HepG2 (cell line): ENCODE measurements at regions not wholly inside any gene's neighbourhood (a gene's known extent, or its start where the extent isn't known, plus 50 kb on each side); places are given as distances from the start of the nearest gene placed in this dataset.

Experiments used
- ATAC-seq: fragments of 200-7000 bp; cut with Tn5 transposase; 3 replicates; pipeline ENCODE4 v1.9.1; 2020; ENCODE audit warnings: mild to moderate bottlenecking, moderate library complexity
- BruUV-seq: library from RNA; stranded (reverse); fragments of 400-500 nt; replicated peaks from 2 replicates; lab custom pipeline; 2021; lab: Mats Ljungman, UMichigan
- CTCF ChIA-PET: fragments of 300-600 bp; formaldehyde crosslinking; extraction: SDS; loops from one replicate; lab custom pipeline; 2021; ENCODE audit warnings: low total read pairs, inconsistent platforms, low intra/inter-chr PET ratio; lab: Yijun Ruan, JAX
- POLR2A ChIA-PET: fragments of 350-600 bp; sonication (Branson Sonifier 250); formaldehyde crosslinking; loops from one replicate; lab custom pipeline; 2020; ENCODE audit warnings: antibody characterized with exemption, inconsistent platforms; lab: Yijun Ruan, JAX
- DNase-seq: peaks from one replicate; pipeline ENCODE4 v3.0.0-alpha.2; 2015; ENCODE audit warnings: low spot score
- FAIRE-seq: peaks from 3 replicates; lab custom pipeline; 2011; peaks lifted over from hg19 to GRCh38; lab: Jason Lieb, UNC
- H2AFZ ChIP-seq: one replicate; pipeline ENCODE4 v1.6.1; 2011; ENCODE audit warnings: low read length, inconsistent platforms
- H3K27ac ChIP-seq: fragments of 300-600 bp; 3 replicates; pipeline ENCODE4 v1.8.0; 2011; ENCODE audit warnings: mixed run types, mild to moderate bottlenecking, mixed read lengths, low read length, inconsistent platforms; ENCODE audit not compliant: insufficient read depth; ENCODE audit errors: extremely low read length
- H3K27me3 ChIP-seq, 2 experiments: fragments of 200-600 bp in 1 of 2; 2 replicates in 1 of 2; 3 replicates in 1 of 2; pipeline versions ENCODE4 v1.6.0 to v1.8.0; 2011; ENCODE audit warnings: low read length in 2 of 2, mild to moderate bottlenecking in 2 of 2, moderate library complexity in 2 of 2, inconsistent platforms in 1 of 2; ENCODE audit not compliant: insufficient read depth in 2 of 2, control insufficient read depth in 1 of 2
- H3K36me3 ChIP-seq, 2 experiments: fragments of 200-600 bp in 1 of 2; replicated peaks in 1 of 2; 2 replicates in 1 of 2; 3 replicates in 1 of 2; pipeline versions ENCODE4 v1.5.1 to v1.8.0; 2011; ENCODE audit warnings: low read length in 2 of 2, inconsistent platforms in 1 of 2; ENCODE audit not compliant: insufficient read depth in 2 of 2, control insufficient read depth in 1 of 2
- H3K4me1 ChIP-seq: 2 replicates; pipeline ENCODE4 v1.5.1; 2012; ENCODE audit warnings: low read length, inconsistent platforms; ENCODE audit not compliant: insufficient read depth
- H3K4me2 ChIP-seq: 2 replicates; pipeline ENCODE4 v1.6.0; 2011; ENCODE audit warnings: low read depth, low read length, inconsistent platforms
- H3K4me3 ChIP-seq, 3 experiments: fragments of 200-600 bp in 1 of 3; sonication (generic), shearing (Covaris generic) in 1 of 3; replicated peaks in 1 of 3; 2 replicates each; pipeline ENCODE4 v1.5.1; 2011 to 2016; ENCODE audit warnings: low read length in 3 of 3, inconsistent platforms in 2 of 3, low read depth in 2 of 3, mild to moderate bottlenecking in 2 of 3, control low read depth in 1 of 3, mixed read lengths in 1 of 3; ENCODE audit not compliant: insufficient read depth in 1 of 3
- H3K79me2 ChIP-seq: one replicate; pipeline ENCODE4 v1.6.1; 2011; ENCODE audit warnings: low read length, inconsistent platforms; ENCODE audit not compliant: insufficient read depth
- H3K9ac ChIP-seq: 2 replicates; pipeline ENCODE4 v1.6.0; 2011; ENCODE audit warnings: mild to moderate bottlenecking, low read depth, low read length, inconsistent platforms; ENCODE audit not compliant: insufficient read depth
- H3K9me3 ChIP-seq: 2 replicates; pipeline ENCODE4 v1.5.1; 2012; ENCODE audit warnings: mild to moderate bottlenecking, low read length
- H4K20me1 ChIP-seq: 2 replicates; pipeline ENCODE4 v1.6.0; 2011; ENCODE audit warnings: inconsistent platforms, mild to moderate bottlenecking, low read length, moderate library complexity; ENCODE audit not compliant: insufficient read depth
- SRF ChIP-seq: IDR thresholded peaks from 2 replicates; pipeline ENCODE4 v1.6.1; 2011; ENCODE audit warnings: mild to moderate bottlenecking, low read depth, low read length, moderate library complexity
- YY1 ChIP-seq: IDR thresholded peaks from 2 replicates; pipeline ENCODE4 v1.6.1; 2011; ENCODE audit warnings: low read length, low read depth, moderate library complexity, mild to moderate bottlenecking; ENCODE audit not compliant: insufficient read depth, insufficient replicate concordance
- ZBTB21 ChIP-seq: sonication (generic); formaldehyde crosslinking; IDR thresholded peaks from 2 replicates; pipeline ENCODE4 v1.4.0; 2020; ENCODE audit warnings: missing genetic modification reagents
- ZNF3 ChIP-seq: IDR thresholded peaks from 2 replicates; pipeline ENCODE4 v1.7.0; 2017; ENCODE audit warnings: inconsistent platforms
- ZNF317 ChIP-seq: sonication (generic); formaldehyde crosslinking; IDR thresholded peaks from 2 replicates; pipeline ENCODE4 v1.5.0; 2020; ENCODE audit warnings: mild to moderate bottlenecking, missing genetic modification reagents
- ZNF501 ChIP-seq: sonication (generic); formaldehyde crosslinking; IDR thresholded peaks from 2 replicates; pipeline ENCODE4 v1.5.1; 2020; ENCODE audit warnings: mild to moderate bottlenecking, moderate library complexity, missing genetic modification reagents
- ZSCAN21 ChIP-seq: sonication (generic); formaldehyde crosslinking; IDR thresholded peaks from 2 replicates; pipeline ENCODE4 v1.8.0; 2022; ENCODE audit warnings: mild to moderate bottlenecking, missing genetic modification reagents, moderate library complexity, borderline replicate concordance
- ZSCAN9 ChIP-seq: IDR thresholded peaks from 2 replicates; pipeline ENCODE4 v1.6.1; 2016; ENCODE audit warnings: borderline replicate concordance
- WGBS: methylation state at CpG from one replicate; pipeline ENCODE4 v1.1.6; 2017; ENCODE audit warnings: low lambda C conversion rate; 5-methylcytosine and 5-hydroxymethylcytosine counted together
- in situ Hi-C: cut with HindIII; loops from 2 replicates; pipeline ENCODE4 v1.10.0; 2017; ENCODE audit warnings: low pct_unique_long_range_greater_than_20kb; ENCODE audit not compliant: extremely low pct_ligation_motif_present
- intact Hi-C: fragments of 100-400 bp; cut with micrococcal nuclease; formaldehyde crosslinking; loops from one replicate; pipeline ENCODE4 v1.10.0; 2022; ENCODE audit not compliant: unreplicated experiment
- TF ChIP-seq, protein P1 (sequence below): IDR thresholded peaks from 2 replicates; pipeline ENCODE4 v1.6.1; 2012; ENCODE audit warnings: inconsistent platforms
- TF ChIP-seq, protein P2 (sequence below): sonication (generic); formaldehyde crosslinking; IDR thresholded peaks from 2 replicates; pipeline ENCODE4 v1.4.0; 2020; ENCODE audit warnings: missing genetic modification reagents, borderline replicate concordance
- TF ChIP-seq, protein P3 (sequence below): sonication (generic); formaldehyde crosslinking; IDR thresholded peaks from 2 replicates; pipeline ENCODE4 v1.9.0; 2021; ENCODE audit warnings: missing genetic modification reagents, borderline replicate concordance

DNA sequence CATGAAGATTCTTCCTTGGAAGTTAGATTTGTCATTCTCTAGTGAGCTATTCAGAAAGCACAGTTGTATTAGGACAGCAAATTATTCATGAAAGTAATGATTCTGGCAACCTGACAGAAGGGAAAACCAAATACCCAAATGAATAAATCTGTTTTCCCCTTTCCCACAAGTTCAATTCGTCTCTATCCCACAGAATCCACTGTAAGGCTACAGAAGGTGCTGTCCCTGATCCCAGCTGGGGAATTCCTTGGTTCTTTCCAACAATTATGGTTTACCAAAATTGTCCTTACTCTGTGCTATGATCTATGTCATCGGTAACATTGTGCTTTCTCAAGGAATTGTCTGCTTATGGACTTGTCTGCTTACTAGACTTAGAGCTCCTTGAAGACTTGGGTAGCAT is 104.2 kb downstream of the FASLG start:
- no peaks in the 10 kb centered on the region for H3K4me1 ChIP-seq
- BruUV-seq: no TSS peak
- WGBS: 7% methylated on average over 2 of the region's 2 CpGs
- no peak overlapping the region for H3K9ac ChIP-seq
- no peak for DNase-seq
- H3K36me3 ChIP-seq: no peaks in the 10 kb centered on the region
- H2AFZ ChIP-seq: no peak overlapping the region
- CTCF ChIA-PET: no interaction called here
- intact Hi-C loops: no loop called here
- TF ChIP-seq, protein P1, sequence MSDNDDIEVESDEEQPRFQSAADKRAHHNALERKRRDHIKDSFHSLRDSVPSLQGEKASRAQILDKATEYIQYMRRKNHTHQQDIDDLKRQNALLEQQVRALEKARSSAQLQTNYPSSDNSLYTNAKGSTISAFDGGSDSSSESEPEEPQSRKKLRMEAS: no peak
- TF ChIP-seq, all 625 proteins: peak for 0
- FAIRE-seq (no peak), ATAC-seq (no peak)
- POLR2A ChIA-PET: no interaction called here
- Histone ChIP-seq H3K4me2 (no peak overlapping the region), H3K9me3 (no peaks in the 10 kb centered on the region), H4K20me1 (no peaks in the 10 kb centered on the region), H3K27ac (no peak overlapping the region), H3K4me3 (no peak overlapping the region), H3K27me3 (0 out of 5 replicates have a peak, but pooled peaks cover 0 to 3% of the 10 kb centered on the region in 2 experiments), H3K79me2 (no peaks in the 10 kb centered on the region)
- in situ Hi-C loops: no loop called here

DNA sequence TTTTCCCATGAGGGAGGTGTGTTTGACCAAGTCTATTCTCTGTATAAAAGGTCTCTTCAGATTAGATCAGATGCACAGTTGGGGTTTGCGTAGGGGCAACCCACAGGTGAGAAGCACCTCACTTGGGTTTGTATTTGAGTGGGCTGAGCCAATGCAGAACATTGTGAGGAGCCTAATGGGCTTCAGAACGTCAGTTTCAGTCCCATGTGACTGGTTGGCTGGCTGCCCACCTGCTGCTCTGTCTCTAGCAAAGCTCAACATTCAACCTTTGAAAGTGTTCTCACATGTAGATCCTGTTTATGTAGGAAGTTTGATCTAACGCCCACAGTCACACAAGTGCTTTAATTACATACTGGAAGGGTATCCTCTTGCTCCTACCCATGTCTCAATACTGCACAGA is 105.5 kb downstream of the FASLG start:
- FAIRE-seq (no peak), ATAC-seq (no peak), DNase-seq (no peak)
- Histone ChIP-seq H3K4me3 (no peak overlapping the region), H3K27me3 (no peaks in the 10 kb centered on the region), H2AFZ (no peak overlapping the region), H3K79me2 (no peaks in the 10 kb centered on the region), H4K20me1 (no peaks in the 10 kb centered on the region), H3K36me3 (no peaks in the 10 kb centered on the region), H3K27ac (no peak overlapping the region), H3K9me3 (no peaks in the 10 kb centered on the region), H3K4me2 (no peak overlapping the region), H3K9ac (no peak overlapping the region), H3K4me1 (no peaks in the 10 kb centered on the region)
- ChIA-PET CTCF (no interaction called here), POLR2A (no interaction called here)
- intact Hi-C loops (no loop called here), in situ Hi-C loops (no loop called here)
- WGBS: 10% methylated on average over 3 of the region's 3 CpGs
- no TSS peak for BruUV-seq
- TF ChIP-seq ZNF501 (CRISPR knock-in tag) (no peak), YY1 (no peak), SRF (no peak), ZSCAN21 (CRISPR knock-in tag) (no peak), ZBTB21 (no peak), ZNF3 (CRISPR knock-in tag) (no peak), ZSCAN9 (CRISPR knock-in tag) (no peak), ZNF317 (no peak)
- TF ChIP-seq, protein P2, sequence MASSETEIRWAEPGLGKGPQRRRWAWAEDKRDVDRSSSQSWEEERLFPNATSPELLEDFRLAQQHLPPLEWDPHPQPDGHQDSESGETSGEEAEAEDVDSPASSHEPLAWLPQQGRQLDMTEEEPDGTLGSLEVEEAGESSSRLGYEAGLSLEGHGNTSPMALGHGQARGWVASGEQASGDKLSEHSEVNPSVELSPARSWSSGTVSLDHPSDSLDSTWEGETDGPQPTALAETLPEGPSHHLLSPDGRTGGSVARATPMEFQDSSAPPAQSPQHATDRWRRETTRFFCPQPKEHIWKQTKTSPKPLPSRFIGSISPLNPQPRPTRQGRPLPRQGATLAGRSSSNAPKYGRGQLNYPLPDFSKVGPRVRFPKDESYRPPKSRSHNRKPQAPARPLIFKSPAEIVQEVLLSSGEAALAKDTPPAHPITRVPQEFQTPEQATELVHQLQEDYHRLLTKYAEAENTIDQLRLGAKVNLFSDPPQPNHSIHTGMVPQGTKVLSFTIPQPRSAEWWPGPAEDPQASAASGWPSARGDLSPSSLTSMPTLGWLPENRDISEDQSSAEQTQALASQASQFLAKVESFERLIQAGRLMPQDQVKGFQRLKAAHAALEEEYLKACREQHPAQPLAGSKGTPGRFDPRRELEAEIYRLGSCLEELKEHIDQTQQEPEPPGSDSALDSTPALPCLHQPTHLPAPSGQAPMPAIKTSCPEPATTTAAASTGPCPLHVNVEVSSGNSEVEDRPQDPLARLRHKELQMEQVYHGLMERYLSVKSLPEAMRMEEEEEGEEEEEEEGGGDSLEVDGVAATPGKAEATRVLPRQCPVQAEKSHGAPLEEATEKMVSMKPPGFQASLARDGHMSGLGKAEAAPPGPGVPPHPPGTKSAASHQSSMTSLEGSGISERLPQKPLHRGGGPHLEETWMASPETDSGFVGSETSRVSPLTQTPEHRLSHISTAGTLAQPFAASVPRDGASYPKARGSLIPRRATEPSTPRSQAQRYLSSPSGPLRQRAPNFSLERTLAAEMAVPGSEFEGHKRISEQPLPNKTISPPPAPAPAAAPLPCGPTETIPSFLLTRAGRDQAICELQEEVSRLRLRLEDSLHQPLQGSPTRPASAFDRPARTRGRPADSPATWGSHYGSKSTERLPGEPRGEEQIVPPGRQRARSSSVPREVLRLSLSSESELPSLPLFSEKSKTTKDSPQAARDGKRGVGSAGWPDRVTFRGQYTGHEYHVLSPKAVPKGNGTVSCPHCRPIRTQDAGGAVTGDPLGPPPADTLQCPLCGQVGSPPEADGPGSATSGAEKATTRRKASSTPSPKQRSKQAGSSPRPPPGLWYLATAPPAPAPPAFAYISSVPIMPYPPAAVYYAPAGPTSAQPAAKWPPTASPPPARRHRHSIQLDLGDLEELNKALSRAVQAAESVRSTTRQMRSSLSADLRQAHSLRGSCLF (CRISPR knock-in tag): no peak
- TF ChIP-seq, protein P3, sequence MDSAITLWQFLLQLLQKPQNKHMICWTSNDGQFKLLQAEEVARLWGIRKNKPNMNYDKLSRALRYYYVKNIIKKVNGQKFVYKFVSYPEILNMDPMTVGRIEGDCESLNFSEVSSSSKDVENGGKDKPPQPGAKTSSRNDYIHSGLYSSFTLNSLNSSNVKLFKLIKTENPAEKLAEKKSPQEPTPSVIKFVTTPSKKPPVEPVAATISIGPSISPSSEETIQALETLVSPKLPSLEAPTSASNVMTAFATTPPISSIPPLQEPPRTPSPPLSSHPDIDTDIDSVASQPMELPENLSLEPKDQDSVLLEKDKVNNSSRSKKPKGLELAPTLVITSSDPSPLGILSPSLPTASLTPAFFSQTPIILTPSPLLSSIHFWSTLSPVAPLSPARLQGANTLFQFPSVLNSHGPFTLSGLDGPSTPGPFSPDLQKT: no peak
